ENCODE measurements at regions not wholly inside any gene's neighbourhood (a gene's known extent, or its start where the extent isn't known, plus 50 kb on each side); places are given as distances from the start of the nearest gene placed in this dataset.

GRCh38 chr7:70986297-70986696 is 145.6 kb upstream of the GALNT17 start:
- no peak for DNase-seq

- DNase-seq: no peak
Measured at GRCh38 chr7:70994176-70994575, 137.8 kb upstream of the GALNT17 start.

GRCh38 chr7:70997261-70997660 is 134.7 kb upstream of the GALNT17 start:
- no peak for DNase-seq

GRCh38 chr7:71005109-71005508 is 126.8 kb upstream of the GALNT17 start:
- DNase-seq: no peak

- no peak for DNase-seq
Measured at GRCh38 chr7:71009636-71010035, 122.3 kb upstream of the GALNT17 start.

GRCh38 chr7:71015252-71015900 is 116.6 kb upstream of the GALNT17 start:
- no peak for DNase-seq

- DNase-seq: no peak
Measured at GRCh38 chr7:71016401-71016800, 115.5 kb upstream of the GALNT17 start.

- no peak for DNase-seq
Measured at GRCh38 chr7:71017602-71018001, 114.3 kb upstream of the GALNT17 start.

GRCh38 chr7:71019706-71020105 is 112.2 kb upstream of the GALNT17 start:
- DNase-seq: no peak

- no peak for DNase-seq
Measured at GRCh38 chr7:71021131-71021530, 110.8 kb upstream of the GALNT17 start.

GRCh38 chr7:71026680-71027079 is 105.3 kb upstream of the GALNT17 start:
- DNase-seq: no peak

- DNase-seq: no peak
Measured at GRCh38 chr7:71034243-71034642, 97.7 kb upstream of the GALNT17 start.

GRCh38 chr7:71042591-71042990 is 89.4 kb upstream of the GALNT17 start:
- no peak for DNase-seq

GRCh38 chr7:71050492-71050891 is 81.5 kb upstream of the GALNT17 start:
- DNase-seq: no peak

GRCh38 chr7:71055504-71055903 is 76.4 kb upstream of the GALNT17 start:
- DNase-seq: no peak

- no peak for DNase-seq
Measured at GRCh38 chr7:71077743-71078476, 54.0 kb upstream of the GALNT17 start.

Measured in activated CD4-positive, alpha-beta T cell treated with anti-CD3 and anti-CD28 coated beads, Interleukin-2, amount 50 U/mL, for 4 hours (primary cell).